H54 (cell line): ENCODE measurements at regions not wholly inside any gene's neighbourhood (a gene's known extent, or its start where the extent isn't known, plus 50 kb on each side); places are given as distances from the start of the nearest gene placed in this dataset.

ENCODE experiments used
- DNase-seq: peaks from one replicate; pipeline ENCODE4 v3.0.0; 2011; ENCODE audit warnings: low spot score, mixed read lengths; ENCODE audit not compliant: insufficient read length
- FAIRE-seq: peaks from 3 replicates; lab custom pipeline; 2011; peaks lifted over from hg19 to GRCh38; lab: Jason Lieb, UNC
- POLR2A ChIP-seq: IDR thresholded peaks from 2 replicates; pipeline ENCODE4 v1.6.1; 2011; ENCODE audit warnings: low read depth, mild to moderate bottlenecking, low read length

DNA sequence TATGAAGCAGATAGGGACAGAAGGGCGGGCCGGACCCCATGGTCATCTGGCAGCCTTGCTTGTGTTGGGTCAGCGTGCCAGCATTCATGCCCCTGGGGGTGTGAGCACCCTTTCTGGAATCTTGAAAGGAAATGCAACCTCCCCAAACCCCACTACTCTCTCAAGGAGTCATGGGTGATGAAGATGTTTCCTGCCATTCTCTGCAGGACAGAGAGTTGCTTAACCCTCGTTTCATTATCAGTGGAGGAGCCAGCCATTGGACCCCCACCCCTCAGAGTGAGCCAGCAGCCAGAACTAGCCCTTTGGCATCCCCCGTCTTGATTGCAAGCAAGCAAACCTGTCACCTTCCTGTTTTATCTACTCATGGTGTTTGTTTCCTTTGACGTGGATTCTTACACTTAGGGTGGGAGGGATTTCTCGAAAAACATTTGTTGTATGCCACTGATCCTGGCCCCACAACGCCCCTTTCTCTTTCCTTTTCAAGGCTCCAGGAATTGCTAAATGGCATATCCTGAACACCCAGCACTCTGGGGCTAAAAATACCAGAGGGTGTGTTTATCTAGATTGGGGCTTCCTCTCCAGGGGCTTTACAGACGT is 258.3 kb downstream of the ETS1 start:
- FAIRE-seq: no peak
- DNase-seq: no peak
- no peak for TF ChIP-seq POLR2A

DNA sequence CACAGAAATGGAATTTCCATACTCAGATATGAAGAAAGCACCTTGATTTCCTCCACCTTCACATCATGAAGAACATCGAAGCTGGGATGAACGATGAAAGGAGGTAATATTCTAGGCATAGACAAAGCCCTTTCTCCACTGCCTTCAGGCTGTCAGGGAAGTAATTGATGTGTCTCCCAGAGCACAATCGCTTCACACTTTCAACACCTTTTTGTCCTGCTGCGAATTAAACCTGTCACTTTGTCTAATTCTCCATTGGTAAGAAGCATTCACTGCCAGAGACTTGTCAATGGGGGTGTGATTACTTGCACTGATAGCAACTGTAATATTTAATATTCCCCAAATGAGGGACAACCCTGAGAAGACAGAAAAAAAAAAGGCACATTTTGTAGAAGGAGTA is 260.1 kb downstream of the ETS1 start:
- TF ChIP-seq POLR2A: no peak
- no peak for DNase-seq
- FAIRE-seq: no peak

GRCh38 chr11:128326791-128327190 is 260.6 kb downstream of the ETS1 start:
- TF ChIP-seq POLR2A: no peak
- FAIRE-seq (no peak), DNase-seq (no peak)

GRCh38 chr11:128324531-128325141 is 262.7 kb downstream of the ETS1 start:
- FAIRE-seq (no peak), DNase-seq (no peak)
- no peak for TF ChIP-seq POLR2A

DNA sequence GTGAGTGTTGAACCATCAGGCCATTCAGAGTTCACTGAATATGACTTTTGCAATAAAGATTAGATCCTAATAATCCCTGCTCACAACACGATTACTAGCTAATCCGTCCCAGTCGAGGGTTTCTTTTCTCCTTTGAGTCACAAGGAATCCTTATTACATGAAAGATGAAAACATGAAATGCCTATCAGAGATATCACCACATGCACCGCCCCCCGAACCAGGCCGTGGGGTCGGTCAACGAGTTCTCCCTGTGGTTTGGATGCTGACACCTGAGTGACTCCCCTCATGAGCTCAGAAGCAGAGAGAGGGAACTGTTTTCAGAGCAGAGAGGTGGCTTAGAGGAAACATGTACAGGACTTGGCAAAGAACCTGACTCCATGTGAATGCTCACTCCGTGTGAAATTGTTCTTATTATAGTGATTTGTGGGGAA is 263.3 kb downstream of the ETS1 start:
- FAIRE-seq (no peak), DNase-seq (no peak)
- TF ChIP-seq POLR2A: no peak

DNA sequence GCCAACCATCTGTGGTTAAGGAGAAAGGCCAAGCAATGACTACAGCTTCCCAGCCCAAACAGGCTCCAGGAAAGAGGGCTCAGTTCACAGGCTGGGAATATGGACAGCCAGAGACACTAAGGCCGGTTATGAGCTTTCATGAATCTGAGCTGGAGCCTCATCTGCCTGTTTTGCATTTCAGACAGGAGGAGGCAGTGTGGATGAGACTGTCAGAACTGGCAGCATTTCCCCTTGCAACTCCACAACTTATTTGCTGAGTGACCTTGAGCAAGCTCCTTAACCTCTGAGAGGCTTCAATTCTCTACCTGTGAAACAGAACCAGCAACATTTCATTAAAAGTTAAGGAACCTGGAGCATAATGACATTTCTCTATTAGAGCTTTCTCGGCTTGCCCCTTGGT is 264.0 kb downstream of the ETS1 start:
- FAIRE-seq (no peak), DNase-seq (no peak)
- no peak for TF ChIP-seq POLR2A

GRCh38 chr11:128318856-128319474 is 268.4 kb downstream of the ETS1 start:
- no peak for TF ChIP-seq POLR2A
- FAIRE-seq: no peak
- DNase-seq: no peak

GRCh38 chr11:128316541-128317227 is 270.7 kb downstream of the ETS1 start:
- no peak for FAIRE-seq
- no peak for TF ChIP-seq POLR2A
- DNase-seq: no peak

DNA sequence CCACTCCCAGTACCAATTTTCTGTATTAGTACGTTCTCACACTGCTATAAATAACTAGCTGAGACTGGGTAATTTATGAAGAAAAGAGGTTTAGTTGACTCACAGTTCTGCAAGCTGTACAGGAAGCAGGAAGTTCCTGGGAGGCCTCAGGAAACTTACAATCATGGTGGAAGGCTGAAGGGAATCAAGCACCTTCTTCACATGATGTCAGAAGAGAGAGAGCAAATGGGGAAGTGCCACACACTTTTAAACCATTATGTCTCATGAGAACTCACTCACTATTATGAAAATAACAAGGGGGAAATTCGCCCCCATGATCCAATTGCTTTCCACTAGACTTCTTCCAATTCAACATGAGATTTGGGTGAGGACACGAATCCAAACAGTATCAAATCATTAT is 271.4 kb downstream of the ETS1 start:
- no peak for TF ChIP-seq POLR2A
- no peak for DNase-seq
- FAIRE-seq: no peak

DNA sequence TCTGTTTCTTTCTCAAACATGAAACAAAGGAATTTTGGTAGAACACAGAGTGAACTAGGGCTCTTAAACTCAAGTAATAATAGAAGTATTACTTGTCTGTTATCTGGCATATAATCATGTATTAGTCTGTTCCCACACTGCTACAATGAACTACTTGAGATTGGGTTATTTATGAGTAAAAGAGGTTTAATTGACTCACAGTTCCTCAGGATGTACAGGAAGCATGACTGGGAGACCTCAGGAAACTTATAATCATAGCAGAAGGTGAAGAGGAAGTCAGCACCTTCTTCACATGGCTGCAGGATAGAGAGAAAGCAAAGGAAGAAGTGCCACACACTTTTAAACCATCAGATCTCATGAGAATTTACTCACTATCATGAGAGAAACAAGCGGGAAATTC is 273.4 kb downstream of the ETS1 start:
- no peak for FAIRE-seq
- no peak for TF ChIP-seq POLR2A
- DNase-seq: no peak

DNA sequence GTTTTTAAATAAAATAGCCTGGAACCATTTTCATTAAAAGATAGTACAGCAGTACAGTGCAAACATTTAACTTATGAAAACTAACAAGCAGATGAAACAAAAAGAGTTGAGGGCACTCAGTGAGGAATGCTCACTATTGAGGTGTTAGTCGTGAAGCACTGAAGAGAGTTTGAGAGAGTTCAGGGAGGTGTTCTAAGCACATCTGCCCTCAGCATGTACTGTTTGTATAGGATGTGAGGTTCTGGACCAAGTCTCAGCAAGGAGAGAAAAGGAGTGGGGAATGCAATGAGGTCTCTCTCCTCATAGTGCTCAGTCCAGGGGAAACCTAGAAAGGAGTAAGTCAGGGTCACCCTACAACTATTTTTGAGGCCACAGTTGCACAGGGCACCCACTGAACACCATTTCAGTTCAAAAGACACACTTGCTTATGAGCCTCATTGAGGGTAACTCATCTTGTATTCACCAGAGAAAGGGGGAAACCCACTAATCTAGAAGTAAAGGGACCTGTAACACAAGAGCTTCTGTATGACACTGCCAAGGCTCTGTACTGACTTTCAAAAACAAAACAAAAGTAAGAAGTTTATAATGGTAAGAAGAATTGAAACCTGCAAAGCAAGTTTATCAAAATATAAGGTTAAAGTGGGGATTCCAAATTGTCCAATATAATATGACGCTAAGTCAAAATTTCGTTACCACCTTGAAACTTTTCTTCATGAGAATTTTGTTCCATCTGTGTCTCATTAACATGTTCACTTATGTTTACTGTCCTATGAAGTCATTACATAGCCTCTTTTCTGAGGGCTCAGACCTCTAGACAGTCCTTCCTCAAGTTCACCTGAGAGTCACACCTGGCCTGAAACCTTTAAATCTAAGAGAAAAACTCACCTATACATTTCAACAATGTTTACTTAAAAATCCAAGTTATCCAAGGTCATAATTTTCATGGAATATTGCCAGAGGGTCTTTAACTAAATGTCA is 275.3 kb downstream of the ETS1 start:
- DNase-seq (no peak), FAIRE-seq (no peak)
- TF ChIP-seq POLR2A: no peak

DNA sequence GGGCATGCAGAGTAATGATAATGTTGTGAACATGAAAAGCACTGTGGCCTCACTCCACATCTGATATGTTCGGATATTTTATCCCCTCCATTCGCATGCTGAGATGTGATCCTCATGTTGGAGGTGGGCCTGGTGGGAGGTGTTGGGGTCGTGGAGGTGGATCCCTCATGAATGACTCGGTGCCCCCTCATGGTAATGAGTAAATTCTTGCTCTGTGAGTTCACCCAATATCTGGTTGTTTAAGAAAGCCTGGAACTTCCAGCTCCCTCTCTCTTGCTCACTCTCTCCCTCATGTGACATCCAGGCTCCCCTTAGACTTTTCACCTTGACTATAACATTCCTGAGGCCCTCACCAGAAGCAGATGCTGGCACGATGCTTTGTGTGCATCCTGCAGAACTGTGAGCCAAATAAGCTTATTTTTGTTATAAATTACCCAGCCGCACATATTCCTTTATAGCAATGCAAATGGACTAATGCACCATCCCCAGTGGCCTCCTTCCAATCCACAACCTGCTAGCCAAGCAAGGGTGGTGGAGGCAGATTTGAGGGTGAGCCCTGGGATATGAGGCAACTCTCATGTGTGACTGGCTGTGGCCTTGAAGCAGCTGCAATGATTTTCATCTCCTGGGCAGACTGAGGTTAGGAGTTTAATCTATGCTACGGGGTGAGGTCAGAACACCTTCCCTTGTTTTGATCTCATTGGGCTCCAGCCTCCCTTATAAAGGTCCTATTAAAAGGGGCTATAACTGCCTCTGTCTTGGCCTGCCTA is 276.5 kb downstream of the ETS1 start:
- no peak for DNase-seq
- TF ChIP-seq POLR2A: no peak
- no peak for FAIRE-seq

DNA sequence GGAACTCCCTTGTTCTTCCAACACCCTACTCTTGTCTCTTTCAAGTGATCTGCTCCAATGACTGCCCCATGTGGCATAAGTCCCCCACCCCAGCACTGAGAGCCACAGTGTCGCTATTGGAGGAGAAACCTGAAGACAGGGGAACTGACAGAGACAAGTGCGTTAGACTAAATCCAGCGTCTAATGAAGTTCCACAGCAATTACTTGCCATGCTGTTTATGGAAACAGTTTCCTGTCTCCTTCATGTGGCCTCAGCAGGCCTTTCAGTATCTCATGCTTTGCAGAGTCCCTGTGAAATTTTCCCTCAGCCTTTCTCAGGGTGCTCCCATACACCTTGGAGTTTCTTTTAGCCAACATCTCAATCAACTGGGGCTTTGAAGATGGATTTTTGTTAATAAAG is 277.4 kb downstream of the ETS1 start:
- FAIRE-seq (no peak), DNase-seq (no peak)
- TF ChIP-seq POLR2A: no peak
